A549 (cell line): ENCODE measurements at regions not wholly inside any gene's neighbourhood (a gene's known extent, or its start where the extent isn't known, plus 50 kb on each side); places are given as distances from the start of the nearest gene placed in this dataset.
A peak's percentile ranks its signal among the peaks of the same experiment; 100 is the strongest.
"Not testable (repeated sequence)": the region's sequence is repeated elsewhere in the genome, so short reads cannot be mapped to it uniquely, and the experiment has no call there.

Source experiments
- ATAC-seq, 2 experiments: fragments of 200-7000 bp in 1 of 2; fragments of >200 bp in 1 of 2; cut with Nextera tagmentation in 1 of 2; cut with Tn5 transposase in 1 of 2; 3 replicates each; pipeline versions ENCODE4 v1.8.0 to v1.9.1; 2018 to 2020; ENCODE audit warnings: mild to moderate bottlenecking in 1 of 2, moderate library complexity in 1 of 2
- CTCF ChIA-PET: fragments of 300-600 bp; sonication (Branson Sonifier 250); formaldehyde crosslinking; extraction: SDS; loops from one replicate; lab custom pipeline; 2021; ENCODE audit warnings: antibody characterized with exemption, inconsistent platforms; lab: Yijun Ruan, JAX
- POLR2A ChIA-PET: fragments of 350-600 bp; formaldehyde crosslinking; extraction: SDS; loops from one replicate; lab custom pipeline; 2021; ENCODE audit warnings: antibody characterized with exemption, inconsistent platforms; lab: Yijun Ruan, JAX
- DNase-seq, 2 experiments: peaks; one replicate each; pipeline versions ENCODE4 v3.0.0 to v3.0.0-alpha.2; 2011 to 2016; ENCODE audit warnings: low read depth in 1 of 2, low spot score in 1 of 2
- FAIRE-seq: peaks from 2 replicates; lab custom pipeline; 2011; peaks lifted over from hg19 to GRCh38; lab: Jason Lieb, UNC
- H3K27ac ChIP-seq, 2 experiments: fragments of >200 bp; sonication (Bioruptor Twin); formaldehyde crosslinking; 3 replicates each; pipeline ENCODE4 v1.5.1; 2016 to 2017
- H3K4me1 ChIP-seq: fragments of >200 bp; sonication (Bioruptor Twin); formaldehyde crosslinking; 3 replicates; pipeline ENCODE4 v1.6.1; 2016
- H3K4me2 ChIP-seq: fragments of >200 bp; sonication (Bioruptor Twin); formaldehyde crosslinking; 3 replicates; pipeline ENCODE4 v1.6.1; 2016
- H3K4me3 ChIP-seq: fragments of >200 bp; sonication (Bioruptor Twin); formaldehyde crosslinking; 3 replicates; pipeline ENCODE4 v1.5.1; 2016
- H3K9me3 ChIP-seq: fragments of >200 bp; sonication (Bioruptor Twin); formaldehyde crosslinking; 3 replicates; pipeline ENCODE4 v1.6.1; 2016
- BHLHE40 ChIP-seq: IDR thresholded peaks from 2 replicates; pipeline ENCODE4 v1.6.1; 2012; ENCODE audit warnings: low read depth, low read length, inconsistent platforms
- CBX2 ChIP-seq: fragments of 200-600 bp; sonication (generic); IDR thresholded peaks from 2 replicates; pipeline ENCODE4 v1.6.1; 2016; ENCODE audit warnings: low read depth, mild to moderate bottlenecking, borderline replicate concordance
- CHD4 ChIP-seq: fragments of 200-600 bp; sonication (generic); IDR thresholded peaks from 2 replicates; pipeline ENCODE4 v1.6.1; 2016; ENCODE audit warnings: antibody characterized with exemption, mild to moderate bottlenecking, borderline replicate concordance
- EP300 ChIP-seq, 2 experiments: fragments of >200 bp; sonication (Bioruptor Twin); formaldehyde crosslinking; IDR thresholded peaks; 2 replicates in 1 of 2; 3 replicates in 1 of 2; pipeline ENCODE4 v1.6.1; 2016 to 2017
- ESRRA ChIP-seq: fragments of 150-350 bp; IDR thresholded peaks from 2 replicates; pipeline ENCODE4 v1.6.1; 2014; ENCODE audit warnings: mild to moderate bottlenecking, low read length, borderline replicate concordance
- HDAC2 ChIP-seq: fragments of 200-600 bp; sonication (generic); IDR thresholded peaks from 2 replicates; pipeline ENCODE4 v1.6.1; 2016
- HOXB13 ChIP-seq: fragments of 250-450 bp; sonication (Bioruptor Pico); IDR thresholded peaks from 2 replicates; pipeline ENCODE4 v1.5.0; 2020; ENCODE audit warnings: low read depth, mild to moderate bottlenecking, moderate library complexity
- MAFK ChIP-seq: fragments of 450-650 bp; IDR thresholded peaks from 2 replicates; pipeline ENCODE4 v1.6.1; 2014; ENCODE audit not compliant: partially characterized antibody
- NR3C1 ChIP-seq: fragments of >200 bp; sonication (Bioruptor Twin); formaldehyde crosslinking; IDR thresholded peaks from 3 replicates; pipeline ENCODE4 v1.6.1; 2017
- PHF8 ChIP-seq: fragments of 200-600 bp; sonication (generic); IDR thresholded peaks from 2 replicates; pipeline ENCODE4 v1.6.1; 2016; ENCODE audit warnings: low read depth, mild to moderate bottlenecking, antibody characterized with exemption, moderate library complexity, borderline replicate concordance
- POLR2AphosphoS2 ChIP-seq: conservative IDR thresholded peaks from 2 replicates; pipeline ENCODE4 v1.6.1; 2012; ENCODE audit warnings: low read length, improper control_type of control experiment, inconsistent platforms
- RFX5 ChIP-seq: fragments of 450-650 bp; IDR thresholded peaks from 2 replicates; pipeline ENCODE4 v1.7.1; 2014; ENCODE audit warnings: antibody characterized with exemption, mild to moderate bottlenecking, moderate library complexity
- SMC3 ChIP-seq: fragments of >200 bp; sonication (Bioruptor Twin); formaldehyde crosslinking; IDR thresholded peaks from 3 replicates; pipeline ENCODE4 v1.6.1; 2018; ENCODE audit warnings: inconsistent platforms
- SREBF2 ChIP-seq: fragments of 450-650 bp; IDR thresholded peaks from 2 replicates; pipeline ENCODE4 v1.6.1; 2014; ENCODE audit warnings: mild to moderate bottlenecking, moderate library complexity
- TFCP2L1 ChIP-seq: fragments of 250-450 bp; sonication (Bioruptor Pico); IDR thresholded peaks from 2 replicates; pipeline ENCODE4 v1.5.0; 2021; ENCODE audit warnings: mild to moderate bottlenecking
- TP53 ChIP-seq: fragments of 250-450 bp; sonication (Bioruptor Pico); IDR thresholded peaks from 2 replicates; pipeline ENCODE4 v1.5.0; 2021; ENCODE audit warnings: mild to moderate bottlenecking, moderate library complexity
- ZFP36 ChIP-seq: fragments of 450-650 bp; IDR thresholded peaks from 2 replicates; pipeline ENCODE4 v1.6.1; 2014; ENCODE audit warnings: borderline replicate concordance; ENCODE audit not compliant: partially characterized antibody
- ZSCAN20 ChIP-seq: fragments of 250-450 bp; sonication (Bioruptor Pico); IDR thresholded peaks from 2 replicates; pipeline ENCODE4 v1.8.0; 2022; ENCODE audit warnings: mild to moderate bottlenecking, moderate library complexity
- WGBS: methylation state at CpG from one replicate; pipeline ENCODE4 v1.1.6; 2017; ENCODE audit errors: missing lambda C conversion rate; 5-methylcytosine and 5-hydroxymethylcytosine counted together
- TF ChIP-seq, protein P1 (sequence below): IDR thresholded peaks from 2 replicates; pipeline ENCODE4 v1.6.1; 2012
- TF ChIP-seq, protein P2 (sequence below): IDR thresholded peaks from 2 replicates; pipeline ENCODE4 v1.6.1; 2012; ENCODE audit warnings: low read depth, borderline replicate concordance
- TF ChIP-seq, protein P3 (sequence below): fragments of >200 bp; sonication (Bioruptor Twin); formaldehyde crosslinking; IDR thresholded peaks from 3 replicates; pipeline ENCODE4 v1.5.1; 2016

DNA sequence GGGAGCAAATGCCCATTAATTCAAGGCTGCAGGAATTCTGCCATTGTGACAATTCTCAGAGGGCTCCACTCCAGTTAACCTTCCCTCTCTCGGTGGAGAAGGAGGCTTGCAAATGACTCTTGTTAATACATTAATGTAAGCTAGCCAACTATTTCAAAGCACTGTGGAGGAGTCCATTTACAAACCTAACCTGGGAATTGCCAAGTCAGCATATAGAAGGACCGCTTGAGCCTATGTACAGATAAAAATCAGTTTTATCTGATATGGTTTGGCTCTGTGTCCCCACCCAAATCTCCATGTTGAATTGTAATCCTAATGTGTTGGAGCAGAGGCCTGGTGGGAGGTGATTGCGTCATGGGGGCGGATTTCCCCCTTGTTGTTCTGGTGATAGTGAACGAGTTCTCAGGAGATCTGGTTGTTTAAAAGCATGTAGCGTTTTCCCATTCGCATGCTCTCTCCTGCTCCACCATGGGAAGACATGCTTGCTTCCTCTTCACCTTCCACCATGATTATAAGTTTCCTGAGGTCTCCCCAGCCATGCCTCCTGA lies 366.7 kb downstream of the LRATD1 start:
- Histone ChIP-seq H3K4me1 (no peaks in the 10 kb centered on the region), H3K9me3 (no peaks in the 10 kb centered on the region), H3K4me2 (no peak overlapping the region), H3K4me3 (no peak overlapping the region), H3K27ac (no peak overlapping the region)
- ChIA-PET CTCF (no interaction called here), POLR2A (no interaction called here)
- ATAC-seq (no peak), DNase-seq (no peak), FAIRE-seq (no peak)
- 13% methylated on average over 7 of the region's 7 CpGs for WGBS
- peak; percentile 96 for TF ChIP-seq MAFK
- no peak for TF ChIP-seq POLR2AphosphoS2

DNA sequence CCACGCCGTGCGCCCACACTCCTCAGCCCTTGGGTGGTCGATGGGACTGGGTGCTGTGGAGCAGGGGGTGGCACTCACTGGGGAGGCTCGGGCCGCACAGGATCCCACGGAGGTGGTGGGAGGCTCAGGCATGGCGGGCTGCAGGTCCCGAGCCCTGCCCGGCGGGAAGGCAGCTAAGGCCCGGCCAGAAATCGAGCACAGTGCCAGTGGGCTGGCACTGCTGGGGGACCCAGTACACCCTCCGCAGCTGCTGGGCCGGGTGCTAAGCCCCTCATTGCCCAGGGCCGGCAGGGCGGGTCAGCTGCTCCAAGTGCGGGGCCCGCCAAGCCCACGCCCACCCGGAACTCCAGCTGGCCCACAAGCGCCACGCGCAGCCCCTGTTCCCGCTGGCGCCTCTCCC lies 370.0 kb downstream of the LRATD1 start:
- POLR2A ChIA-PET, H3K27ac ChIP-seq, H3K4me2 ChIP-seq, DNase-seq, ATAC-seq, H3K4me3 ChIP-seq, CTCF ChIA-PET, H3K9me3 ChIP-seq, H3K4me1 ChIP-seq, FAIRE-seq: not testable (repeated sequence)
- 71% methylated on average over 2 of the region's 26 CpGs for WGBS

DNA sequence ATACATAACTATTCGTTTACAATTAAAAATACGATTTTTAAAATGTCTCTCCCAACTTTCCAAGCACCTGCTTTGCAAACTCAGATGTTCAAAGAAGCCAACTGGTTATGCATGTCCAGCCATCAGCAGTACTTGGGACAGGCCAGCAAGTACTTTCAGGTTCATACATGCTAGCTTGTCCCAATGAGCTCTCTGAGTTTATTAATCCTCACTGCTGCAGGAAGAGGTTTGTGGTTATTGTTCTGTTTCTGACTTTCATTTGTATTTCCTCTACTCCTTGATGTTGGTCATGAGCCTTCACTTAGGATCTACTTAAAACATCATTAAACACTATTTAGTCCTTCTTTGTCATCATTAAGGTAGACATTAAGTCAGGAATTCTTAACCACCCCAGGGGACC lies 374.1 kb downstream of the LRATD1 start:
- Histone ChIP-seq H3K4me2 (no peak overlapping the region), H3K9me3 (no peaks in the 10 kb centered on the region), H3K4me1 (no peaks in the 10 kb centered on the region), H3K27ac (no peak overlapping the region)
- FAIRE-seq: no peak
- no peak for DNase-seq
- POLR2A ChIA-PET: no interaction called here
- no peak for TF ChIP-seq PHF8
- no peak for TF ChIP-seq ZFP36
- TF ChIP-seq, protein P1, sequence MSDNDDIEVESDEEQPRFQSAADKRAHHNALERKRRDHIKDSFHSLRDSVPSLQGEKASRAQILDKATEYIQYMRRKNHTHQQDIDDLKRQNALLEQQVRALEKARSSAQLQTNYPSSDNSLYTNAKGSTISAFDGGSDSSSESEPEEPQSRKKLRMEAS: no peak
- TF ChIP-seq RFX5: no peak
- TF ChIP-seq SMC3: no peak
- TF ChIP-seq BHLHE40: no peak
- TF ChIP-seq TFCP2L1: no peak
- TF ChIP-seq HOXB13: no peak
- TF ChIP-seq, protein P2, sequence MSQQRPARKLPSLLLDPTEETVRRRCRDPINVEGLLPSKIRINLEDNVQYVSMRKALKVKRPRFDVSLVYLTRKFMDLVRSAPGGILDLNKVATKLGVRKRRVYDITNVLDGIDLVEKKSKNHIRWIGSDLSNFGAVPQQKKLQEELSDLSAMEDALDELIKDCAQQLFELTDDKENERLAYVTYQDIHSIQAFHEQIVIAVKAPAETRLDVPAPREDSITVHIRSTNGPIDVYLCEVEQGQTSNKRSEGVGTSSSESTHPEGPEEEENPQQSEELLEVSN: no peak
- TF ChIP-seq ESRRA: no peak
- no peak for TF ChIP-seq POLR2AphosphoS2
- no peak for TF ChIP-seq EP300 (IDR thresholded peaks at IDR 0.05)
- TF ChIP-seq, protein P3, sequence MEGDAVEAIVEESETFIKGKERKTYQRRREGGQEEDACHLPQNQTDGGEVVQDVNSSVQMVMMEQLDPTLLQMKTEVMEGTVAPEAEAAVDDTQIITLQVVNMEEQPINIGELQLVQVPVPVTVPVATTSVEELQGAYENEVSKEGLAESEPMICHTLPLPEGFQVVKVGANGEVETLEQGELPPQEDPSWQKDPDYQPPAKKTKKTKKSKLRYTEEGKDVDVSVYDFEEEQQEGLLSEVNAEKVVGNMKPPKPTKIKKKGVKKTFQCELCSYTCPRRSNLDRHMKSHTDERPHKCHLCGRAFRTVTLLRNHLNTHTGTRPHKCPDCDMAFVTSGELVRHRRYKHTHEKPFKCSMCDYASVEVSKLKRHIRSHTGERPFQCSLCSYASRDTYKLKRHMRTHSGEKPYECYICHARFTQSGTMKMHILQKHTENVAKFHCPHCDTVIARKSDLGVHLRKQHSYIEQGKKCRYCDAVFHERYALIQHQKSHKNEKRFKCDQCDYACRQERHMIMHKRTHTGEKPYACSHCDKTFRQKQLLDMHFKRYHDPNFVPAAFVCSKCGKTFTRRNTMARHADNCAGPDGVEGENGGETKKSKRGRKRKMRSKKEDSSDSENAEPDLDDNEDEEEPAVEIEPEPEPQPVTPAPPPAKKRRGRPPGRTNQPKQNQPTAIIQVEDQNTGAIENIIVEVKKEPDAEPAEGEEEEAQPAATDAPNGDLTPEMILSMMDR: no peak
- no peak for TF ChIP-seq HDAC2
- TF ChIP-seq, all 56 proteins: peak for 0
- no peak overlapping the region for H3K4me3 ChIP-seq
- 2% methylated on average over 2 of the region's 2 CpGs for WGBS
- CTCF ChIA-PET: interaction anchor here (0.6 kb wide), 1 partner anchor 654 kb away, joined by 3 read pairs; no protein-coding TSS in a partner anchor
- ATAC-seq: no peak

DNA sequence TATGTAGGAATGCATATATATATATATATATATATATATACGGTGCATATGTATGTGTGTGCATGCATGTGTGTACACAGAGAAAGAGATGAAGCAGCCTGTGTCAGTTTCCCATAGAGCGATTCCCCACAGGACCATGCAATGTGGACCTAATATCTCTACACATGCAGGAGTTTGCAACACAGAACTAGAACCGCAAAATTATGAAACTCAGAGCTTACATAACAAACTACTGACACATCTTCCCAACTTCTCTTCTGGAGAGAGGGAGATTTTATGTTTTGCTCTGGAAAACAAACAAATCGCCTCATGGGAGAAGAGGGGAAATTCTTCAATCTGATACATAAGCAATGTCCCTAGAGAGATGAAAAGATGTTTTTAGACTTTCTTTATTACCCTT lies 377.2 kb downstream of the LRATD1 start:
- peak; percentile 18 for FAIRE-seq
- Histone ChIP-seq H3K4me1 (no peaks in the 10 kb centered on the region), H3K4me2 (no peak overlapping the region), H3K4me3 (no peak overlapping the region), H3K27ac (no peak overlapping the region), H3K9me3 (no peaks in the 10 kb centered on the region; the same call in 2 of the 3 replicates)
- 26% methylated on average over 4 of the region's 4 CpGs for WGBS
- no peak for ATAC-seq
- DNase-seq: no peak
- POLR2A ChIA-PET: no interaction called here
- TF ChIP-seq ZSCAN20: no peak
- no peak for TF ChIP-seq TP53 (CRISPR knock-in tag)
- no peak for TF ChIP-seq SMC3
- no peak for TF ChIP-seq MAFK
- TF ChIP-seq HOXB13: no peak
- TF ChIP-seq CHD4: no peak
- TF ChIP-seq SREBF2: no peak
- TF ChIP-seq NR3C1: no peak
- TF ChIP-seq CBX2: no peak
- CTCF ChIA-PET: no interaction called here
